ENCODE measurements at regions not wholly inside any gene's neighbourhood (a gene's known extent, or its start where the extent isn't known, plus 50 kb on each side); places are given as distances from the start of the nearest gene placed in this dataset.

- CTCF ChIA-PET: no interaction called here
- POLR2A ChIA-PET: no interaction called here
Observed at GRCh38 chr17:57174591-57174990, 81.7 kb upstream of the MSI2 start.

GRCh38 chr17:57178839-57179238, 77.5 kb upstream of the MSI2 start:
- ChIA-PET CTCF (no interaction called here), POLR2A (no interaction called here)

GRCh38 chr17:57182621-57183020, 73.7 kb upstream of the MSI2 start:
- CTCF ChIA-PET: no interaction called here

GRCh38 chr17:57186226-57187019, 69.9 kb upstream of the MSI2 start:
- POLR2A ChIA-PET: no interaction called here

More at GRCh38 chr17:57182621-57183020, 73.7 kb upstream of the MSI2 start:
- POLR2A ChIA-PET: interaction anchor here (0.5 kb wide), 1 partner anchor 12 kb away, joined by 3 read pairs; no protein-coding TSS in a partner anchor

GRCh38 chr17:57187391-57187790, 68.9 kb upstream of the MSI2 start:
- ChIA-PET POLR2A (no interaction called here), CTCF (no interaction called here)

More at GRCh38 chr17:57186226-57187019, 69.9 kb upstream of the MSI2 start:
- CTCF ChIA-PET: no interaction called here

GRCh38 chr17:57195785-57196460, 60.4 kb upstream of the MSI2 start:
- POLR2A ChIA-PET: no interaction called here
- CTCF ChIA-PET: no interaction called here

GRCh38 chr17:57197466-57198071, 58.8 kb upstream of the MSI2 start:
- POLR2A ChIA-PET: no interaction called here
- CTCF ChIA-PET: no interaction called here

GRCh38 chr17:57201481-57201880, 54.8 kb upstream of the MSI2 start:
- ChIA-PET CTCF (no interaction called here), POLR2A (no interaction called here)

GRCh38 chr17:57203040-57203439, 53.3 kb upstream of the MSI2 start:
- POLR2A ChIA-PET: no interaction called here

More at GRCh38 chr17:57203040-57203439, 53.3 kb upstream of the MSI2 start:
- CTCF ChIA-PET: no interaction called here

Data from activated CD8-positive, alpha-beta memory T cell treated with anti-CD3 and anti-CD28 coated beads for 36 hours (primary cell).